PC-9 (cell line): ENCODE measurements at regions not wholly inside any gene's neighbourhood (a gene's known extent, or its start where the extent isn't known, plus 50 kb on each side); places are given as distances from the start of the nearest gene placed in this dataset.

Experiments used
- CTCF ChIP-seq: fragments of 200-600 bp; sonication (generic); conservative IDR thresholded peaks from 2 replicates; pipeline ENCODE4 v1.6.1; 2017; ENCODE audit warnings: mixed run types, antibody characterized with exemption, mild to moderate bottlenecking, moderate library complexity
- EZH2 ChIP-seq: fragments of 200-600 bp; sonication (generic); IDR thresholded peaks from 2 replicates; pipeline ENCODE4 v1.8.0; 2017; ENCODE audit warnings: antibody characterized with exemption, low read depth

GRCh38 chr5:26012078-26012477, 1026.3 kb downstream of the CDH9 start:
- TF ChIP-seq CTCF: no peak
- TF ChIP-seq EZH2: no peak
